ENCODE measurements at regions not wholly inside any gene's neighbourhood (a gene's known extent, or its start where the extent isn't known, plus 50 kb on each side); places are given as distances from the start of the nearest gene placed in this dataset.
"Not testable (repeated sequence)": the region's sequence is repeated elsewhere in the genome, so short reads cannot be mapped to it uniquely, and the experiment has no call there.

GRCh38 chr6:115165912-115166311 is 823.1 kb upstream of the HS3ST5 start:
- peaks cover 3 to 17% of the 10 kb centered on the region in 2 donors for H3K9me3 Mint-ChIP-seq
- not testable (repeated sequence) for DNase-seq; H3K4me3 Mint-ChIP-seq; ATAC-seq (replicated peaks in 1 of 2); H3K36me3 Mint-ChIP-seq (ENCODE audit: insufficient read depth in 2 of 2); H3K4me1 Mint-ChIP-seq (ENCODE audit: low read depth); H3K27me3 Mint-ChIP-seq (ENCODE audit: low read depth); H3K27ac Mint-ChIP-seq

- ATAC-seq (replicated peaks in 1 of 2) = no peak
- H3K36me3 Mint-ChIP-seq (ENCODE audit: insufficient read depth in 2 of 2) = no peaks in the 10 kb centered on the region
- no peaks in the 10 kb centered on the region for H3K27me3 Mint-ChIP-seq (ENCODE audit: low read depth)
These were observed 816.9 kb upstream of the HS3ST5 start for GRCh38 chr6:115159733-115160132.

GRCh38 chr6:115137910-115138309 is 795.1 kb upstream of the HS3ST5 start:
- no peaks in the 10 kb centered on the region for H3K27me3 Mint-ChIP-seq (ENCODE audit: low read depth)
- peaks cover 0 to 3% of the 10 kb centered on the region in 2 donors for H3K9me3 Mint-ChIP-seq
- H3K4me1 Mint-ChIP-seq (ENCODE audit: low read depth) = no peaks in the 10 kb centered on the region
- H3K36me3 Mint-ChIP-seq (ENCODE audit: insufficient read depth in 2 of 2) = no peaks in the 10 kb centered on the region
- H3K27ac Mint-ChIP-seq = no peak overlapping the region
- ATAC-seq (replicated peaks in 1 of 2) (no peak), DNase-seq (no peak)
- H3K4me3 Mint-ChIP-seq = no peak overlapping the region

More at GRCh38 chr6:115159733-115160132, 816.9 kb upstream of the HS3ST5 start:
- no peak for DNase-seq
- Mint-ChIP-seq H3K4me3 (no peak overlapping the region), H3K27ac (no peak overlapping the region), H3K4me1 (ENCODE audit: low read depth) (no peaks in the 10 kb centered on the region), H3K9me3 (peaks cover 14 to 20% of the 10 kb centered on the region in 2 donors)

GRCh38 chr6:115133790-115134189 is 791.0 kb upstream of the HS3ST5 start:
- Mint-ChIP-seq H3K4me1 (ENCODE audit: low read depth) (no peaks in the 10 kb centered on the region), H3K27ac (no peak overlapping the region), H3K36me3 (ENCODE audit: insufficient read depth in 2 of 2) (no peaks in the 10 kb centered on the region), H3K27me3 (ENCODE audit: low read depth) (no peaks in the 10 kb centered on the region), H3K4me3 (no peak overlapping the region), H3K9me3 (peaks cover 0 to 7% of the 10 kb centered on the region in 2 donors)
- DNase-seq = no peak
- no peak for ATAC-seq (replicated peaks in 1 of 2)

- DNase-seq (no peak), ATAC-seq (replicated peaks in 1 of 2) (no peak)
- Mint-ChIP-seq H3K4me1 (ENCODE audit: low read depth) (no peaks in the 10 kb centered on the region), H3K27ac (no peak overlapping the region), H3K36me3 (ENCODE audit: insufficient read depth in 2 of 2) (no peaks in the 10 kb centered on the region), H3K4me3 (no peak overlapping the region), H3K9me3 (peaks cover 2 to 7% of the 10 kb centered on the region in 2 donors), H3K27me3 (ENCODE audit: low read depth) (no peaks in the 10 kb centered on the region)
These were observed 789.1 kb upstream of the HS3ST5 start for GRCh38 chr6:115131709-115132490.

- H3K4me3 Mint-ChIP-seq; ATAC-seq (replicated peaks in 1 of 2); H3K27me3 Mint-ChIP-seq (ENCODE audit: low read depth); H3K4me1 Mint-ChIP-seq (ENCODE audit: low read depth); DNase-seq; H3K9me3 Mint-ChIP-seq; H3K36me3 Mint-ChIP-seq (ENCODE audit: insufficient read depth in 2 of 2); H3K27ac Mint-ChIP-seq: not testable (repeated sequence)
These were observed 778.7 kb upstream of the HS3ST5 start for GRCh38 chr6:115121513-115121912.

- Mint-ChIP-seq H3K9me3 (peaks cover 5 to 8% of the 10 kb centered on the region in 2 donors), H3K4me1 (ENCODE audit: low read depth) (no peaks in the 10 kb centered on the region), H3K4me3 (no peak overlapping the region), H3K36me3 (ENCODE audit: insufficient read depth in 2 of 2) (peaks cover 1 to 2% of the 10 kb centered on the region in 2 donors), H3K27me3 (ENCODE audit: low read depth) (no peaks in the 10 kb centered on the region), H3K27ac (no peak overlapping the region)
- no peak for ATAC-seq (replicated peaks in 1 of 2)
- DNase-seq = no peak
These were observed 777.6 kb upstream of the HS3ST5 start for GRCh38 chr6:115120391-115120790.

- Mint-ChIP-seq H3K4me3 (no peak overlapping the region), H3K4me1 (ENCODE audit: low read depth) (no peaks in the 10 kb centered on the region), H3K36me3 (ENCODE audit: insufficient read depth in 2 of 2) (no peaks in the 10 kb centered on the region), H3K27ac (no peak overlapping the region), H3K9me3 (peaks cover 8 to 12% of the 10 kb centered on the region in 2 donors), H3K27me3 (ENCODE audit: low read depth) (no peaks in the 10 kb centered on the region)
- no peak for ATAC-seq (replicated peaks in 1 of 2)
- no peak for DNase-seq
These were observed 748.6 kb upstream of the HS3ST5 start for GRCh38 chr6:115091461-115091860.

GRCh38 chr6:115078555-115078954 is 735.7 kb upstream of the HS3ST5 start:
- DNase-seq (no peak), ATAC-seq (replicated peaks in 1 of 2) (no peak)
- no peaks in the 10 kb centered on the region for H3K27me3 Mint-ChIP-seq (ENCODE audit: low read depth)
- no peak overlapping the region for H3K4me3 Mint-ChIP-seq
- peaks cover 0 to 4% of the 10 kb centered on the region in 2 donors for H3K36me3 Mint-ChIP-seq (ENCODE audit: insufficient read depth in 2 of 2)
- H3K4me1 Mint-ChIP-seq (ENCODE audit: low read depth) = no peaks in the 10 kb centered on the region
- H3K27ac Mint-ChIP-seq = no peak overlapping the region
- H3K9me3 Mint-ChIP-seq = peaks cover 15 to 18% of the 10 kb centered on the region in 2 donors

- no peak overlapping the region for H3K4me3 Mint-ChIP-seq
- peaks cover 4 to 6% of the 10 kb centered on the region in 2 donors for H3K9me3 Mint-ChIP-seq
- H3K27me3 Mint-ChIP-seq (ENCODE audit: low read depth) = no peaks in the 10 kb centered on the region
These were observed 729.1 kb upstream of the HS3ST5 start for GRCh38 chr6:115071962-115072361.

GRCh38 chr6:115067690-115068447 is 725.0 kb upstream of the HS3ST5 start:
- Mint-ChIP-seq H3K36me3 (ENCODE audit: insufficient read depth in 2 of 2) (peaks cover 3 to 4% of the 10 kb centered on the region in 2 donors), H3K9me3 (peaks cover 2 to 8% of the 10 kb centered on the region in 2 donors), H3K4me1 (ENCODE audit: low read depth) (no peaks in the 10 kb centered on the region), H3K27ac (no peak overlapping the region), H3K4me3 (no peak overlapping the region), H3K27me3 (ENCODE audit: low read depth) (no peaks in the 10 kb centered on the region)
- ATAC-seq (replicated peaks in 1 of 2) = no peak
- no peak for DNase-seq

More at GRCh38 chr6:115071962-115072361, 729.1 kb upstream of the HS3ST5 start:
- ATAC-seq (replicated peaks in 1 of 2) (no peak), DNase-seq (no peak)
- Mint-ChIP-seq H3K27ac (no peak overlapping the region), H3K4me1 (ENCODE audit: low read depth) (no peaks in the 10 kb centered on the region), H3K36me3 (ENCODE audit: insufficient read depth in 2 of 2) (peaks cover 3 to 4% of the 10 kb centered on the region in 2 donors)

- no peak for ATAC-seq (replicated peaks in 1 of 2)
- no peak overlapping the region for H3K4me3 Mint-ChIP-seq
- DNase-seq = no peak
These were observed 721.9 kb upstream of the HS3ST5 start for GRCh38 chr6:115064680-115065079.

GRCh38 chr6:115060581-115060980 is 717.8 kb upstream of the HS3ST5 start:
- no peaks in the 10 kb centered on the region for H3K36me3 Mint-ChIP-seq (ENCODE audit: insufficient read depth in 2 of 2)
- DNase-seq (no peak), ATAC-seq (replicated peaks in 1 of 2) (no peak)
- H3K4me1 Mint-ChIP-seq (ENCODE audit: low read depth) = no peaks in the 10 kb centered on the region
- no peak overlapping the region for H3K4me3 Mint-ChIP-seq
- peaks cover 2 to 3% of the 10 kb centered on the region in 2 donors for H3K9me3 Mint-ChIP-seq
- H3K27me3 Mint-ChIP-seq (ENCODE audit: low read depth) = no peaks in the 10 kb centered on the region
- no peak overlapping the region for H3K27ac Mint-ChIP-seq

More at GRCh38 chr6:115064680-115065079, 721.9 kb upstream of the HS3ST5 start:
- Mint-ChIP-seq H3K4me1 (ENCODE audit: low read depth) (no peaks in the 10 kb centered on the region), H3K27me3 (ENCODE audit: low read depth) (no peaks in the 10 kb centered on the region), H3K27ac (no peak overlapping the region), H3K36me3 (ENCODE audit: insufficient read depth in 2 of 2) (no peaks in the 10 kb centered on the region), H3K9me3 (peaks cover 2% of the 10 kb centered on the region in 2 donors)

Measured in activated T-cell treated with anti-CD3 and anti-CD28 coated beads, Interleukin-2, amount 50 U/mL, for 72 hours (primary cell).